Left ventricle myocardium inferior (tissue), 1 donor: ENCODE measurements at regions not wholly inside any gene's neighbourhood (a gene's known extent, or its start where the extent isn't known, plus 50 kb on each side); places are given as distances from the start of the nearest gene placed in this dataset.

Source experiments
- DNase-seq: peaks from one replicate; pipeline ENCODE4 v3.0.0-alpha.2; 2020
- H3K27ac ChIP-seq: fragments of 200-600 bp; replicated peaks from 2 replicates; pipeline ENCODE4 v1.8.0; 2021
- H3K27me3 ChIP-seq: fragments of 200-600 bp; 2 replicates; pipeline ENCODE4 v1.8.0; 2021; ENCODE audit warnings: low read depth
- H3K36me3 ChIP-seq: fragments of 200-600 bp; 2 replicates; pipeline ENCODE4 v1.8.0; 2021
- H3K4me1 ChIP-seq: fragments of 200-600 bp; 2 replicates; pipeline ENCODE4 v1.8.0; 2021
- H3K4me3 ChIP-seq: fragments of 200-600 bp; 2 replicates; pipeline ENCODE4 v1.8.0; 2021; ENCODE audit warnings: mild to moderate bottlenecking, moderate library complexity
- H3K9me3 ChIP-seq: fragments of 200-600 bp; replicated peaks from 2 replicates; pipeline ENCODE4 v1.8.0; 2021
- intact Hi-C: fragments of 100-400 bp; cut with micrococcal nuclease; formaldehyde crosslinking; loops from one replicate; pipeline ENCODE4 v1.11.0; 2022
- TF ChIP-seq, protein P1 (sequence below): fragments of 200-600 bp; IDR thresholded peaks from 2 replicates; pipeline ENCODE4 v1.8.0; 2021; ENCODE audit warnings: antibody characterized with exemption, mild to moderate bottlenecking, borderline replicate concordance
- donor health status: DM: no; HTN: yes; CAD: no; lungs with severe emphysema.

DNA sequence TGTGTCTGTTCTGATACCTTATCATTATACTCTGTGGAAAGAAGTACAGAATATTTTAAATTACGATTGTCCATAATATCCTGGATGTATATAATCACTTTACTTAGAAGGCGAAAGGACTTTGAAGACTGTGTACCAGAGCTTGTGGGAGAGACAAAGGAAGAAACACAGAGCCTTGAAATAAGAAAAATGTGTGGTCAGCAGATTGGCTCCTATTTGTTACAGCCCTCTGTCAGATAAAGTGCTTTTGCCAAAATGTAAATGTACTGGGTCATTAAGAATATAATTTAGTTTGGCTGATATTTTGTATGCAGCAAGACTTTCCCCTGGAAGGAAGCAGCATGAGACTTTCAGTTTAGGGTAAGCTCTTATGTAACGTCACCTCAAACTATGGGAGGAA is 443.1 kb downstream of the CCDC85A start:
- Histone ChIP-seq H3K27me3 (no peaks in the 10 kb centered on the region), H3K36me3 (no peaks in the 10 kb centered on the region), H3K4me1 (no peaks in the 10 kb centered on the region), H3K4me3 (no peak overlapping the region), H3K9me3 (no peaks in the 10 kb centered on the region), H3K27ac (no peak overlapping the region)
- DNase-seq = no peak
- intact Hi-C loops = no loop called here
- TF ChIP-seq, protein P1, sequence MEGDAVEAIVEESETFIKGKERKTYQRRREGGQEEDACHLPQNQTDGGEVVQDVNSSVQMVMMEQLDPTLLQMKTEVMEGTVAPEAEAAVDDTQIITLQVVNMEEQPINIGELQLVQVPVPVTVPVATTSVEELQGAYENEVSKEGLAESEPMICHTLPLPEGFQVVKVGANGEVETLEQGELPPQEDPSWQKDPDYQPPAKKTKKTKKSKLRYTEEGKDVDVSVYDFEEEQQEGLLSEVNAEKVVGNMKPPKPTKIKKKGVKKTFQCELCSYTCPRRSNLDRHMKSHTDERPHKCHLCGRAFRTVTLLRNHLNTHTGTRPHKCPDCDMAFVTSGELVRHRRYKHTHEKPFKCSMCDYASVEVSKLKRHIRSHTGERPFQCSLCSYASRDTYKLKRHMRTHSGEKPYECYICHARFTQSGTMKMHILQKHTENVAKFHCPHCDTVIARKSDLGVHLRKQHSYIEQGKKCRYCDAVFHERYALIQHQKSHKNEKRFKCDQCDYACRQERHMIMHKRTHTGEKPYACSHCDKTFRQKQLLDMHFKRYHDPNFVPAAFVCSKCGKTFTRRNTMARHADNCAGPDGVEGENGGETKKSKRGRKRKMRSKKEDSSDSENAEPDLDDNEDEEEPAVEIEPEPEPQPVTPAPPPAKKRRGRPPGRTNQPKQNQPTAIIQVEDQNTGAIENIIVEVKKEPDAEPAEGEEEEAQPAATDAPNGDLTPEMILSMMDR = no peak

DNA sequence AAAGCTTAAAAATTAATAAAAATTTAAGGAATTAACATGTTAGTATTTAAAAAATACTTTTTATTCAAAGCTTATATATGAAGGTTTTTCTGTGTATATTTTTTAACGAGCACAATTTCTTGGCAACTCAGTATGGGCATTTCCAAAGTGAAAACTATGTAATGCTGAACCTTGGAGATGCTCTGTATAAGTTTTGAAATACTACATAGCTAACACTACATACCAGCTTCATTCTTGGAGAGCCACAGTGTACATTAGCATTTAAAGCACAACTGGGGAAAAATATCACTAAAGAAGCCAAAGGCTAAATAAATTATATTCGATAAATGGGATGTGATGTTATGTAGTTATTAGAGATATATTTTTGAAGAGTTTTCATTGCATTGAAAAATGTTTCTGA is 446.5 kb downstream of the CCDC85A start:
- intact Hi-C loops = no loop called here
- no peak overlapping the region for H3K27ac ChIP-seq
- no peaks in the 10 kb centered on the region for H3K36me3 ChIP-seq
- H3K4me3 ChIP-seq = no peak overlapping the region
- no peaks in the 10 kb centered on the region for H3K27me3 ChIP-seq
- no peak for DNase-seq
- no peaks in the 10 kb centered on the region for H3K4me1 ChIP-seq
- no peaks in the 10 kb centered on the region for H3K9me3 ChIP-seq
- TF ChIP-seq, protein P1 = no peak

DNA sequence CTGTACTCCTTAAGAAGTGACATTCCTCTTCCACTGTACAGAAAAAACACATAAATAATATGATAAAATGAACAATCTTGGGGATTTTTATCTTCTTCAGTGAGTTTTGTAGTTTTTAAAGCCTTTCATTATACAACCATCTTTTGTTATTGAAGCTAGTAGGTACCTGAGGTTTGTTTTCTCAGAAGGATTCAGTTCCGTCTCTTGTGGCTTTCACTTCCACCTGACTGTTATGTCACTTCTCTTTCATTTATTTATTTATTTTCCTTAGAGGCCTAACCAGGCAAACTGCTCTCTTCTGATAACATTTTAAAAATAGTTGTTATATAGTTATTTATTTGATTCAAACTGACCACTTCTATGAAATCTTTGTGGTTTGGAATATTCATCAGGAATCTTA is 464.2 kb downstream of the CCDC85A start:
- no peak overlapping the region for H3K27ac ChIP-seq
- no peak for DNase-seq
- H3K4me3 ChIP-seq = no peak overlapping the region
- intact Hi-C loops = no loop called here
- no peaks in the 10 kb centered on the region for H3K9me3 ChIP-seq
- H3K27me3 ChIP-seq = no peaks in the 10 kb centered on the region
- H3K36me3 ChIP-seq = no peaks in the 10 kb centered on the region
- H3K4me1 ChIP-seq = no peaks in the 10 kb centered on the region
- TF ChIP-seq, protein P1 = no peak

DNA sequence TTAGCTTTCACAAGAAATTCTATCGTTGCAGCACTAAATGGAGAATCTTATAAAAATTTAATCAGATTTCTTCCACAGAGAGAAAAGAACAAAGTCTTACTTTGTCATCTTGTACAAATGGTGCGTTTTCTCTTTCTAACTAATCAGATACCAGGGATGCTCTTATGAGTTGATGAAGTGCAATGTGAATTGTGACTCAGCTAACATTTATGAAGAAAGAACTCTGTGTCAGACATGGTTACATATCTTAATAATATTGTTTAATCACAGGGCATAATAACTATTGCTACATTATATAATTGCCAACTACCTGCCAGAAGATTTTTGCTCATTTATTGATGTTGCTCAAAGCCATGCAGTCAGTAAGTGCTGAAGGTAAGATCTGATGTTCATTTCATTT is 465.0 kb downstream of the CCDC85A start:
- intact Hi-C loops = no loop called here

DNA sequence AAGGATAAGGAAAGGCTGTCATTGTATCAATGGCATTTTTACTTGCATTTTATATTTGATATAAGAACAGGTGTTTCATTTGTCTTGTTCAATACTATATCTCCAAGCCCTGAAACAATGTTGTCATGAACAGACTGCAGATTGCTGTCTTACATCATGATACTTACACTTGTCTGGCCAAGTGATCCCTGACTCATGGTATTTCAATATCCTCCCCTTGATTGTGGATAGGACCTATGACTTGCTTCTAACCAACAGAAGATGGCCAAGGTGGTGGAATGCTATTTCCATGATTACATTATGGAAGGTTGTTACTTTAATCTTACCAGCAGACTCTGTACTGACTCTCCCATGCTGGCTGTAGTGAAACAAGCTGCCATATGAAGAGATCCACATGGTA is 471.1 kb downstream of the CCDC85A start:
- Histone ChIP-seq H3K4me3 (no peak overlapping the region), H3K9me3 (no peaks in the 10 kb centered on the region), H3K36me3 (no peaks in the 10 kb centered on the region), H3K27me3 (no peaks in the 10 kb centered on the region), H3K4me1 (no peaks in the 10 kb centered on the region), H3K27ac (no peak overlapping the region)
- TF ChIP-seq, protein P1 = no peak
- intact Hi-C loops = no loop called here
- DNase-seq = no peak

More for the DNA sequence above, 465.0 kb downstream of the CCDC85A start:
- no peaks in the 10 kb centered on the region for H3K36me3 ChIP-seq
- H3K4me3 ChIP-seq = no peak overlapping the region
- no peak for DNase-seq
- TF ChIP-seq, protein P1 = no peak
- no peaks in the 10 kb centered on the region for H3K4me1 ChIP-seq
- no peak overlapping the region for H3K27ac ChIP-seq
- H3K27me3 ChIP-seq = no peaks in the 10 kb centered on the region
- no peaks in the 10 kb centered on the region for H3K9me3 ChIP-seq

DNA sequence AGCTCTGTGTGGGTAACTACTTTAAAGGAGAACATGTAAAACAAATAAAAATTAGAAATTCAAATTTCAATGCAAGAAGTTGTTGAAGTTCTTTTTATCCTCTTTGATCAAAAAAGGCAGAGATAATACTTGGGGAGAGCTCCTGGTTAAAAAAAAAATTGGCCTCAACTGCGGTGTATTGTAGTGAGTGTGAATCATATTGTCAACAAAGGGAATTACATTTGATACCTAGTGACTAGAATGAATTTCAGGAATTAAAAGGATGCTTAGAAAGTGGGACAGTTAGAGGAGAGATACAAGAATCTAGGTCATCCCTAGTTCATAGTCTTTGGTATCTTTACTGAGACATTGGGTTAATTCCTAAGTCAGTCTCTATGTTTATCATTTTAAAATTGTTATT is 473.0 kb downstream of the CCDC85A start:
- H3K27me3 ChIP-seq = no peaks in the 10 kb centered on the region
- peaks cover 8% of the 10 kb centered on the region for H3K9me3 ChIP-seq
- TF ChIP-seq, protein P1 = no peak
- no peaks in the 10 kb centered on the region for H3K36me3 ChIP-seq
- no peaks in the 10 kb centered on the region for H3K4me1 ChIP-seq
- no peak overlapping the region for H3K4me3 ChIP-seq
- intact Hi-C loops = no loop called here
- no peak overlapping the region for H3K27ac ChIP-seq
- DNase-seq = no peak
